Endothelial cell of umbilical vein (primary cell): ENCODE measurements at regions not wholly inside any gene's neighbourhood (a gene's known extent, or its start where the extent isn't known, plus 50 kb on each side); places are given as distances from the start of the nearest gene placed in this dataset.

Source experiments
- BruUV-seq: library from RNA; stranded (reverse); fragments of 400-500 nt; replicated peaks from 2 replicates; lab custom pipeline; 2021; lab: Mats Ljungman, UMichigan
- CTCF ChIA-PET: fragments of 300-600, 350-600 bp; sonication (Branson Sonifier 250); formaldehyde crosslinking; loops from one replicate; lab custom pipeline; 2021; ENCODE audit warnings: antibody characterized with exemption, inconsistent platforms; lab: Charles Lee
- POLR2A ChIA-PET: fragments of 300-600, 350-600 bp; sonication (Branson Sonifier 250); formaldehyde crosslinking; loops from one replicate; lab custom pipeline; 2021; ENCODE audit warnings: antibody characterized with exemption, inconsistent platforms; lab: Charles Lee
- DNase-seq: peaks from one replicate; pipeline ENCODE4 v3.0.0-alpha.2; 2011; ENCODE audit warnings: low read depth, low spot score
- FAIRE-seq: peaks from 2 replicates; lab custom pipeline; 2011; peaks lifted over from hg19 to GRCh38; lab: Jason Lieb, UNC
- H2AFZ ChIP-seq: 2 replicates; pipeline ENCODE4 v1.6.0; 2012; ENCODE audit warnings: low read depth, low read length, control low read depth, inconsistent platforms
- H3K27ac ChIP-seq: 2 replicates; pipeline ENCODE4 v1.5.1; 2011; ENCODE audit warnings: low read depth, mild to moderate bottlenecking, control low read depth, low read length, moderate library complexity; ENCODE audit not compliant: insufficient read depth
- H3K27me3 ChIP-seq, 2 experiments: 2 replicates each; pipeline versions ENCODE4 v1.6.0 to v1.6.1; 2011; ENCODE audit warnings: low read length in 2 of 2, mixed read lengths in 1 of 2; ENCODE audit not compliant: control insufficient read depth in 2 of 2, insufficient read depth in 2 of 2
- H3K36me3 ChIP-seq, 2 experiments: 2 replicates in 1 of 2; 3 replicates in 1 of 2; pipeline ENCODE4 v1.5.1; 2011; ENCODE audit warnings: low read length in 2 of 2, mild to moderate bottlenecking in 1 of 2, moderate library complexity in 1 of 2; ENCODE audit not compliant: control insufficient read depth in 2 of 2, insufficient read depth in 2 of 2; ENCODE audit errors: extremely low read depth in 1 of 2
- H3K4me1 ChIP-seq: 3 replicates; pipeline ENCODE4 v1.5.1; 2011; ENCODE audit warnings: mild to moderate bottlenecking, low read length; ENCODE audit not compliant: control insufficient read depth, insufficient read depth; ENCODE audit errors: extremely low read depth
- H3K4me2 ChIP-seq: 2 replicates; pipeline ENCODE4 v1.6.1; 2011; ENCODE audit warnings: low read length, control low read depth, mixed read lengths; ENCODE audit not compliant: insufficient read depth
- H3K4me3 ChIP-seq, 3 experiments: fragments of 200-600 bp in 1 of 3; sonication (generic), shearing (Covaris generic) in 1 of 3; replicated peaks in 1 of 3; 2 replicates each; pipeline ENCODE4 v1.5.1; 2011 to 2016; ENCODE audit warnings: control low read depth in 3 of 3, low read length in 3 of 3, mild to moderate bottlenecking in 2 of 3, inconsistent platforms in 1 of 3, low read depth in 1 of 3, moderate library complexity in 1 of 3; ENCODE audit not compliant: insufficient read depth in 1 of 3
- H3K79me2 ChIP-seq: 2 replicates; pipeline ENCODE4 v1.6.0; 2012; ENCODE audit warnings: low read length, inconsistent platforms; ENCODE audit not compliant: control insufficient read depth, insufficient read depth
- H3K9ac ChIP-seq: replicated peaks from 2 replicates; pipeline ENCODE3; 2011; ENCODE audit warnings: low read length, control low read depth; ENCODE audit not compliant: insufficient read depth; ENCODE audit errors: extremely low read depth
- H3K9me1 ChIP-seq: replicated peaks from 3 replicates; pipeline ENCODE4 v1.6.0; 2011; ENCODE audit warnings: mild to moderate bottlenecking, low read length; ENCODE audit not compliant: control insufficient read depth, insufficient read depth; ENCODE audit errors: extremely low read depth
- H3K9me3 ChIP-seq: replicated peaks from 2 replicates; pipeline ENCODE4 v1.5.1; 2012; ENCODE audit warnings: low read length, inconsistent platforms; ENCODE audit not compliant: control insufficient read depth, insufficient read depth
- H4K20me1 ChIP-seq: replicated peaks from 2 replicates; pipeline ENCODE3; 2011; ENCODE audit warnings: mild to moderate bottlenecking, low read length; ENCODE audit not compliant: control insufficient read depth, insufficient read depth; ENCODE audit errors: extremely low read depth
- EZH2 ChIP-seq: IDR thresholded peaks from 2 replicates; pipeline ENCODE4 v1.6.1; 2012; ENCODE audit warnings: borderline replicate concordance, low read depth, mild to moderate bottlenecking, moderate library complexity, low read length, inconsistent platforms; ENCODE audit not compliant: severe bottlenecking
- FOS ChIP-seq: IDR thresholded peaks from 2 replicates; pipeline ENCODE4 v1.6.1; 2011; ENCODE audit warnings: mild to moderate bottlenecking, low read length, moderate library complexity, borderline replicate concordance; ENCODE audit not compliant: insufficient read depth
- GATA2 ChIP-seq: IDR thresholded peaks from 2 replicates; pipeline ENCODE4 v1.7.0; 2011; ENCODE audit warnings: low read depth, mild to moderate bottlenecking, moderate library complexity, mixed read lengths, low read length; ENCODE audit not compliant: insufficient read length, insufficient read depth
- JUN ChIP-seq: IDR thresholded peaks from 2 replicates; pipeline ENCODE4 v1.6.1; 2011; ENCODE audit warnings: borderline replicate concordance, low read depth; ENCODE audit not compliant: insufficient read length, insufficient read depth
- MYC ChIP-seq: IDR thresholded peaks from one replicate; pipeline ENCODE4 v1.6.1; 2011; ENCODE audit warnings: mild to moderate bottlenecking, low read depth, low read length
- POLR2A ChIP-seq: IDR thresholded peaks from 2 replicates; pipeline ENCODE4 v1.6.1; 2012; ENCODE audit warnings: low read depth, mild to moderate bottlenecking, control low read depth, low read length
- POLR2AphosphoS5 ChIP-seq: IDR thresholded peaks from 2 replicates; pipeline ENCODE4 v1.6.1; 2012; ENCODE audit warnings: low read depth, mild to moderate bottlenecking, control low read depth, low read length, moderate library complexity; ENCODE audit not compliant: insufficient read depth
- dilution Hi-C: fragments of 300-500 bp; cut with MboI; formaldehyde crosslinking; loops from one replicate; pipeline ENCODE4 v1.15.0; 2019; ENCODE audit warnings: low sequenced_read_pairs; ENCODE audit not compliant: extremely low pct_ligation_motif_present
- intact Hi-C: fragments of 100-400 bp; cut with micrococcal nuclease; formaldehyde crosslinking; loops from one replicate; pipeline ENCODE4 v1.10.0; 2022
- TF ChIP-seq, protein P1 (sequence below): IDR thresholded peaks from 2 replicates; pipeline ENCODE4 v1.6.1; 2011; ENCODE audit not compliant: insufficient read depth, insufficient read length
- TF ChIP-seq, protein P2 (sequence below), 2 donors: IDR thresholded peaks; 1 replicate in 1 of 2; 2 replicates in 1 of 2; pipeline ENCODE4 v1.5.1; 2011; ENCODE audit warnings: low read length in 2 of 2, mild to moderate bottlenecking in 2 of 2, moderate library complexity in 2 of 2, control low read depth in 1 of 2, inconsistent platforms in 1 of 2, low read depth in 1 of 2; ENCODE audit not compliant: insufficient read depth in 1 of 2; ENCODE audit errors: extremely low read depth in 1 of 2

DNA sequence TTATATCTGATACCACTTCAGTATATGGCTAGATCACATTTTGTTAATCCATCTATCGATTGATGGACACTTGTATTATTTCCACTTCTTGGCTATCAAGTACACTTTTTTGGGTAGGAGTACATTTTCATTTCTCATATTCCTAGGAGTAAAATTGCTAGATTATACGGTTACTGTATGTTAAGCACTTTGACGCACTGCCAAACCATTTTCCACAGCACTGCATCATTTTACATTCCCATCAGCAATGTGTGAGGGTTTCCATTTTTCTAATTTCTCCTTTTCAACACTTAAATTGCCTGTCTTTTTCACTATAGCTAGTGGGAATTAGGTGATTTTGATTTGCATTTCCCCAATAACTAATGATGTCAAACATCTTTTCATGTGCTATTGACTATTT is 179.3 kb upstream of the B3GAT1 start:
- H3K79me2 ChIP-seq = no peaks in the 10 kb centered on the region
- no peak for TF ChIP-seq POLR2A
- no peak for TF ChIP-seq JUN
- TF ChIP-seq MYC = no peak
- TF ChIP-seq FOS = no peak
- TF ChIP-seq POLR2AphosphoS5 = no peak
- TF ChIP-seq, protein P1, sequence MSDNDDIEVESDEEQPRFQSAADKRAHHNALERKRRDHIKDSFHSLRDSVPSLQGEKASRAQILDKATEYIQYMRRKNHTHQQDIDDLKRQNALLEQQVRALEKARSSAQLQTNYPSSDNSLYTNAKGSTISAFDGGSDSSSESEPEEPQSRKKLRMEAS = no peak
- TF ChIP-seq EZH2 = no peak
- TF ChIP-seq, protein P2, sequence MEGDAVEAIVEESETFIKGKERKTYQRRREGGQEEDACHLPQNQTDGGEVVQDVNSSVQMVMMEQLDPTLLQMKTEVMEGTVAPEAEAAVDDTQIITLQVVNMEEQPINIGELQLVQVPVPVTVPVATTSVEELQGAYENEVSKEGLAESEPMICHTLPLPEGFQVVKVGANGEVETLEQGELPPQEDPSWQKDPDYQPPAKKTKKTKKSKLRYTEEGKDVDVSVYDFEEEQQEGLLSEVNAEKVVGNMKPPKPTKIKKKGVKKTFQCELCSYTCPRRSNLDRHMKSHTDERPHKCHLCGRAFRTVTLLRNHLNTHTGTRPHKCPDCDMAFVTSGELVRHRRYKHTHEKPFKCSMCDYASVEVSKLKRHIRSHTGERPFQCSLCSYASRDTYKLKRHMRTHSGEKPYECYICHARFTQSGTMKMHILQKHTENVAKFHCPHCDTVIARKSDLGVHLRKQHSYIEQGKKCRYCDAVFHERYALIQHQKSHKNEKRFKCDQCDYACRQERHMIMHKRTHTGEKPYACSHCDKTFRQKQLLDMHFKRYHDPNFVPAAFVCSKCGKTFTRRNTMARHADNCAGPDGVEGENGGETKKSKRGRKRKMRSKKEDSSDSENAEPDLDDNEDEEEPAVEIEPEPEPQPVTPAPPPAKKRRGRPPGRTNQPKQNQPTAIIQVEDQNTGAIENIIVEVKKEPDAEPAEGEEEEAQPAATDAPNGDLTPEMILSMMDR (IDR thresholded peaks at IDR 0.05; ENCODE audit: extremely low read depth in 1 of 2, insufficient read depth in 1 of 2, low read depth in 1 of 2, low read length in 2 of 2) = no peak
- TF ChIP-seq GATA2 = no peak
- H3K27ac ChIP-seq = no peak overlapping the region
- H3K9me1 ChIP-seq = no peaks in the 10 kb centered on the region
- no peak for FAIRE-seq
- H2AFZ ChIP-seq = no peak overlapping the region
- H3K4me3 ChIP-seq = no peak overlapping the region
- H3K9ac ChIP-seq = no peak overlapping the region
- no peaks in the 10 kb centered on the region for H3K27me3 ChIP-seq
- H3K4me2 ChIP-seq = no peak overlapping the region
- no peaks in the 10 kb centered on the region for H3K9me3 ChIP-seq
- intact Hi-C loops (loop anchor here (5.0 kb wide), 1 partner anchor 201 kb away; no protein-coding TSS in a partner anchor), dilution Hi-C loops (no loop called here)
- DNase-seq = no peak
- CTCF ChIA-PET = no interaction called here
- POLR2A ChIA-PET = no interaction called here
- no peaks in the 10 kb centered on the region for H4K20me1 ChIP-seq
- BruUV-seq = no TSS peak
- no peaks in the 10 kb centered on the region for H3K36me3 ChIP-seq
- H3K4me1 ChIP-seq = no peaks in the 10 kb centered on the region
